GM21825 (cell line): ENCODE measurements at regions not wholly inside any gene's neighbourhood (a gene's known extent, or its start where the extent isn't known, plus 50 kb on each side); places are given as distances from the start of the nearest gene placed in this dataset.
"Not testable (repeated sequence)": the region's sequence is repeated elsewhere in the genome, so short reads cannot be mapped to it uniquely, and the experiment has no call there.

ENCODE experiments used
- ATAC-seq: cut with Tn5 transposase; IDR thresholded peaks from one replicate; pipeline ENCODE4 v1.9.1; 2021; ENCODE audit warnings: mild to moderate bottlenecking, moderate library complexity; ENCODE audit not compliant: unreplicated experiment

DNA sequence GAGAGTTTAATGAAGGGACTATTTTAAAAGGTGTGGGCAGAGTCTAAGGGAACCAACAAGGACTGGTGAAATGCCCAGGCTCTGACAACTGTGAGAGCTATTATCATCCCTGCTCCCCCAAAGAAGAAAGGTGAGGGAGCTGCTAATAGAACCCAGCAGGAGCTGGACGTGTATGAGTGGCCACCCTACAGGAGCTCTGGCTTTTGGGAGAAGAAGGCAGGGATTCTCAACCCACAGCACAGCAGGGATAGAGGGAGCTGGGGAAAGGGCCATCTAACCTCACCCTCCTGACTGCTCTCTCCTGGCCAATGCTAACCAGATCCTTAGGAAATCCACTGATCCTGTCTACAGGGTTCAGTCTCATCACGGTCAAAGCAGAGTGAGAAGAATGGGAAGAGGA lies 57.1 kb downstream of the GRIN2B start:
- ATAC-seq, result no peak

DNA sequence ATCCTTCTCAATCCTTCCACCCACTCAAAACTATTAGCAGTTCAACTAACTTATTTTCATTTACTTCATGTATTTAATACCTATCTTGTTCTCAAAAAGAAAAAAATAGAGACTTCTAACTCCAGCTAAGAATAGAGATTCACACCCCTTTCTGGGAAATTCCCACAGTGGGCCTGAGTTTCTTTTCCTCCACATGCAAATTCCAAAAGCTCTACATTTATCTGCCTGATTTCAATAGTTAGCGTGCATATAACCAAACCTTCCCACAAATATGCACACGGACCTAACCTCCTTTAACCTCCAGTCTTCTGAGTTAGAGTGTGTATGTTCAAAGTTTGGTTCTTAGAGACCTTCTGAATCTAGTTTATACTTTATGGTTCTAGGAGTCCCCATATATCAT lies 62.5 kb downstream of the GRIN2B start:
- no peak for ATAC-seq

DNA sequence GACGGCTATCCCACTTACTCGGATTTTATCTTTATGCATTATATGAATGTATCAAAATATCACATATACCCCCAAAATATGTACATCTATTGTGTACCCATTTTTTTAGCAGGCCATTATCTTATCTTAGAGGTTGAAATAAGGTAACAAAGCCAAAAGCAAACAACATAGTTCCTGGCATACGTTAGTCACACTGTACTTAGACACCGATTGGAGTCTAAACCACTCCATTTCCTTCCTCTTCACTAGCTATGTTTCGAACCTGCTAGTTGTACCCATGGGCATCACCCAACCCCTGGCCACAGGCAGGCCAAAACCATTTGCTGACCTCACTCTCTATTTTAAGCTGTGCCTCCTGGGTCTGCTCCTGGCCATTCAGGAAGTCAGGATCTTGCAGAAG lies 66.3 kb downstream of the GRIN2B start:
- ATAC-seq, result no peak

DNA sequence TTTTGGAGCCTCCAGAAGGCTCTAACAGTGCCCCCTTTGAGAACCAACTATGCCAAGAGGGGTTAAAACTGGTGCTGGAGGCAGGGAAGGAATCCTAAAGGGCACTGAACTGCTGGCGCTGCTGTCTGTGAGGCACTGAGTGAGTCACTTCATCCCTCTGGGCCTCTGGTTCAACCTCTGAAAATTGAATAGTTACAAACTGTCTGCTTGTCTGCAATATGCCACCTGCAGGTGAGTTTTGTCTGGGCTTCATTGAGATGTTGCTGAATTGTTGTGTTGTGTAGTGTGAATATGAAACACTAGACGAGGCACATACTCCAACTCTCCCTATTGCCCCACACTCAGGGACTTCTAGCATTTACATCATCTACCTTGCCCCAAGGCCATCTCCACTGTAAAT lies 68.0 kb downstream of the GRIN2B start:
- no peak for ATAC-seq

DNA sequence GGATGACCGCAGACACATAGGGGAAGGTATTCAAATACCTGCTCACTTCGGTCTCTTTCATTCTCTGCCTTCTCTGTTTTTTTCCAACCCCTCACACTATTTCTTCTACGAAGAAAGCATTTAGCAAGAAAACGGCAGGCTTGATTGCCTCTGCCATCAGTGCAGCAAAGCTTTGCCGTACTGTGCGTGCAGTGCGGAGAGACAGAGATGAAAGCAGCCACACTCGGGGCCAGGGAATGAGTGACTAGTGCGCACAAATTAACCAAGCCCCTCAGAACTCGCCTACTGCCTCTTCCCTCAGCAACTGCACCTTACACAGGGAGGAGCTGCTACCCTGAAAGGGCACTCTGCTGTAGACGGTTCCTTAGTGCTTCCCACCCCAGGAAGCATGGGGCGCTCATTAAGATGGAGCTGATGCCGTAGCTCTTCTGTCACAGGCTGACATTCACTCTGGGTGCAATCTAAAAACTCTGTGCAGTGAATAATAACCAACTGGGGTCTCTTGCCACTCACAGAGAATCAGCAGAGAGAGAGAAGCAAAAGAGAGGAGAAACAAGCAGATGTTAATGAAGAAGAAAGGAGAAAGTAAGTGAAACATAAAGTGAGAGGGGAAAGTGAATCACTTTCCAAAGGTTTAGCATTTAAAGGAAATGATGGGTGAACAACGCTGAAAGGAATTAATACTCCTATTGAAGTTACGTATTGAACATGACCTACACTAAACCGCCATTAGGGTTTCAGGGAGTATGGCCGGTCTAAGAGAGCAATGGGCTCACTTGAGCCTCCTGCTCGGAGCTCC lies 69.4 kb downstream of the GRIN2B start:
- no peak for ATAC-seq

DNA sequence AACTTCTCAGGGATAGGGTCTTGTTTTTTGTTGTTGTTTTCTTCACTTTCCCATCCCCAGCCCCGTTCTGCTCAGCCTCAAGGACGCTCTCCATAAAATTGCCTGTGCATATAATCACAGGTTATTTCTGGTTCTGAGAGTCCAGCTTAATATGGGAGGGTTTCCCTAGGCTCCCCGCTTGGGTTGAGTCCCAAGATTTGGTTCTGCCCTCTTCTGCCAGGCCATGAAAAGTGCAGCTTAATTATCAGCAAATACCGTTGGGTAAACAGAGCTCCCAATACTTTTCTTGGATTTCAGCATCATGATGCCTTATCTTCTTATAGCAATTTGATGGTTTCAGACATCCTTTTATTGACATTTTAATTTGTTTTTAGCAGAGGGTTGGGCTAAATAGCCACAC lies 75.6 kb downstream of the GRIN2B start:
- ATAC-seq, result no peak

DNA sequence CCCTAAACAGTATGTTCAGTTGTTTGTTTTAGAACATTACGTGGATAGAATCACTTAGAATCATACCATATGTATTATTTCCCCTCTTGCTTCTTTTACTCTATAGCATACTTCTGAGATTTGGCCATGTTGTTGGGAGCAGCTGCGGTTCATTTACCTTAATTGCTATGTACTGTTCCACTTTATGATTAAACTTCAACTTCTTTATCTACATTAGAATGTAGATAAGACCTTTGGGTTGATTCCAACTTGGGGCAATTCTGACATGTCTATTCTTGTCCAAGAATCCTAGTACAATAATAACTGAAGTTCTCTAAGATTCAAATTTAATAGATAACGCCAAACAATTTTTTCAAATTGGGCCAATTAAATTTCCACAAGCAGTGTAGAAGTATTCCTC lies 80.7 kb downstream of the GRIN2B start:
- ATAC-seq, result no peak

DNA sequence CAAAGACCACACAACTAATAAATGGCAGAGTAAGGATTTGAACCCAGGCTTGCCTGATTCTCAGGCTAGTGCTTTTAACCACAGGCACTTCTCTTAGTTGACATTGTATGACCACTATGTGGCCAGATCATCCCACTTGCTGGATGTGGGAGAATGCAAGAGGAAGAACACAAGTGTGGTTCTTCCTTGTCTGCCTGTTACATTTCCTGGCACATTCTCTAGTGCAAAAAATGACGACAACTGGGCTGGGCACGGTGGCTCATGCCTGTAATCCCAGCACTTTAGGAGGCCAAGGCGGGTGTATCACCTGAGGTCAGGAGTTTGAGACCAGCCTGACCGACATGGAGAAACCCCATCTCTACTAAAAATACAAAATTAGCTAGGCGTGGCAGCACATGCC lies 83.0 kb downstream of the GRIN2B start:
- ATAC-seq, result not testable (repeated sequence)

DNA sequence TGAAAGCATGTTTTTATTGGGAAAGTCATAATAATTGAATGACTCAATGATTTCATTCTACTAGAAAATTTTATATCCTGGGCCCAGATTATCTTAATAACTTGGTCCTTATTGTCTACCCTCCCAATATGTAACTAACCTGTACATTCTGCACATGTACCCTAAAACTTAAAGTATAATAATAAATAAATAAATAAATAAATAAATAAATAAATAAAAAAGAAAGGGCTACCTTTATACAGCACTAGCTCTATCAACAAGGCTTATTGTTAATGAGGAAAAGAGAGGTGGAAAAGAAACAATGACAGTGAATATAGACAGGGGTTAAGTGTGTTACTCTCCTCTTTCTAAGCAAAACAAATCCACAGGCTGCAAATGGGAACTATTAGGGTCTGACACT lies 83.6 kb downstream of the GRIN2B start:
- no peak for ATAC-seq

DNA sequence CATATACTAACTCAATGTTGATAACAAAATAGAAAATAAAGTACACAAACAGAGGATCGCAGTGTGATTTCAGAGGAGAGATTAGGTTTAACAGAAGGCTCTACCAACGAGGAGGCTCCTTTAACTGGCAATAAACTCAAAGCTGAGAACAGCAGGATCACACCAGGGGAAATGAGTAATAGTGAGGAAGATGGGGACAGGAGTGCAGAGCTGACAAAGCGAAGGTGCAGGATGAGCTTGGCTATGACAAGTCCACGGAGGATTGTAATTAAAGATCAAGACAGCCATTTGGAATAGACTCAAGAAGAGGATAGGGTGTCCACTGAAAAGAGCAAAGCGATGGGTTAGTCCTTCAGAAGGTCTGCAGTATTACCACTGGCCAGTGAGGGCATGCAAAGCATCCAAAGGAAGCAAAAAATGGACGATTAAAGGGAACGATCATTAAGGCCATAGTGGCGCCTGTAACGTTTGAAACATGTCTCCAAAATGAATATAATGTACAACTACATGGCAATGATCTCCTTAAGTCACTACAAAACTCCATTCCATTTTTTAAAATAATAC lies 85.3 kb downstream of the GRIN2B start:
- ATAC-seq, result no peak

DNA sequence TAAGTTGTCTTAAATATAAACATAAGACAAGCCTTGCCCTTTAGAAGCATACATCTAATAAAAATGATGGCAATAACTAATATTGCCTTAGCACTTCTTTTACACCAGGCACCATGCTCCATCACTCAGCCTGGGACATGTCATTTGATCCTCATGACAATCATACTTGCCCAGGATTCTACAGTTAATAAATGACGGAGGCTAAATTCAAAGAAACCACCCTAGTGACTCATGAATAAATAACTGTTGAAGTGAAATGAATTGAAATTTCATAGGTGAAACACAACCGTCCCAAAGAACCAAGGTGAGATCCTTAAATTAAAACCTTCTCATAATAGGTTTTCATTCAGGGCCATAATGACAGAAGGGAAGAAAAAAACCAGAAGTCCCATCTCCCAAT lies 89.5 kb downstream of the GRIN2B start:
- no peak for ATAC-seq

DNA sequence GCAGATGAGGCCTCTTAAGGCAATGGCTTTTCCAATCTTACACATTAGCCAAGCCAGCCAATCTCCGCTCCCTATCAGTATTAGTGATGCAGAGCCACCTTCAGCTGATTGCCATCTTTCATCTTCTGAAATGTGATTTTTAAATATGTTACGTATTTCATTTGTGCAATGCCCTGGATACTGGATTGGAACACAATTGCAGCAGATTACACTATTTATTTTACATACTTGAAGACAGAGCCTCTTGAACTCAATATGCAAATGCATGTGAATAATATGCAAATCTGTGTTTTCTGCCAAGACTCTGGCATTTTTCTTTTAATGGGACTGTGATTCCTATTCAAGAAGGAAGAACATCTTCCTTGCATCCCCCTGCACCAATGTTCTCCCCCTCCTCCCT lies 90.5 kb downstream of the GRIN2B start:
- no peak for ATAC-seq

DNA sequence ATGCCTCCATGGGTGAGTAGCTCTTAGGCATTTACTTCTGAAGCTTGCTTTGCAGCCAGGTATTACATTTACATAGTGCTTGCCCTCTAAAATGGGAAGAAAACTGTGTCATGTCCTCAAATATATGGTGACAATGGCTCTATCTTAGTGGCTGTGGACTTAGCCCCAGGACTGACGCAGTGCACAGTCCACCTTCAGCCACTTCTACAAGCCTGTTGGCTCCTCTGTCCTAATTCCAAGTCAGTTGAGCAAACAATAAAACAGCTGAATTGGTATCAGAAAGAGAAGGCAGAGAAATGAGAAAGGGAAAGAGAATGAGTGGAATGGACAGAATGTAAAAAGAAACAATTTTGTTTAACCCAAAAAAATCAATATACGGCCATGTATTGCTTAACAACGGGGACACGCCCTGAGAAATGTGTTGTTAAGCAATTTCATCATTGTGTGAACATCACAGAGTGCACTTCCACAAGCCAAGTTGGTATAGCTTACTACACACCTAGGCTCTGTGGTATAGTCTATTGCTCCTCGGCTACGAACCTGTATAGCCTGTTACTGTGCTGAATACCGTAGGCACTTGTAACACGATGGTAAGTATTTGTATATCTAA lies 93.5 kb downstream of the GRIN2B start:
- no peak for ATAC-seq

DNA sequence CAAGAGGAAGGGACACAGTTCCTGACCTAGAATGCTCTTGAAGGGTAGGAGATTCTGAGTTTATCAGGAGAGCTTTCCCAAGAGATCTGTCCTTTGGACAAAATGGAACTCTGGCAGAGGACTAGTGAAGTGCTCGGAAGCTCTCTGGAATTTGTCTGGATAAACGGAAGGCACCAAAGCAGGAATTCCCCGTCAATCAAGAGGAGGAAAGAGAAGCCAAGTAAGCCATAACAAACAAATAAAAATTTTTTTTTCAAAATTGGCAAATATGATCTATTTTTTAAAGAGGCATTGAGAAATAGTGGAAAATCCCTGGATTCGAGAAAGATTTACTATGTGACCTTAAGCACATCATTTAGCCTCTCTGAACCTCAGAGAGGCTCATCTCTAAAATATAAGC lies 99.2 kb downstream of the GRIN2B start:
- no peak for ATAC-seq

DNA sequence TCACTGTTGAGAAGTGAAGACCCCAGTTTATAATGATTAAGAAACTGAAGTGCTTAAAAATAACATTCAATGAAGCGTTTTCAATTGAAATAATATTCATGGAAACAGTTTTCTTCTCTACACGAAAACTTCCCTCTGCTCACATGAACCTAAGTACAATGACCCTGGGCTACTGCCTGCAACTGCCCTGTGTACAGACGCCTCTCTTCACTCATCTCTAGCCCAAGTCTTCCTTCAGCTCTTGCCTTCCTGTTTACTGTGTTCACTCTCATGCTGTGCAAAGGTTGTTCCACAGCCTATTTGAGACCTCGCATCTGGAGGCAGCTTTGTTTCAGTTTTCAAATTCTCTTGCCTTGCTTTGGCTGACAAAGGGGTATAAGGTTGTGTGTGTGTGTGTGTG lies 100.8 kb downstream of the GRIN2B start:
- no peak for ATAC-seq

DNA sequence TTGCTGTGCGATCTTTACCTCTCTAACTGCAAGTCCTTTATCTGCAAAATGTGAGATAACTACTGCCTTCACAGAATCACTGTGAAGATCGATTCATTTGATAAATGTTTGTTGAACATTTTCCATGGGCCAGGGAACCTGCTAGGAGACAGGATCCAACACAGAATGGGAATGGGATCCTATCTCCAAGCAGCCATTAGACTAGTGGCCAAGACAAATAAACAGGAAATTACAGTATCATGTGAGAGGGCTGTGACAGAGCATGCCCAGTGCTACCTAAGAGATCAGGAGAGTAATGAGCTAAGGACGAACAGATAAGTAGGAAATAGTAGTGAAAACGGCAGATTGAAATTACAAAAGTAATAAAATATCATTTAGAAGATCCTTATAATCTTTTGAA lies 105.7 kb downstream of the GRIN2B start:
- ATAC-seq, result no peak

DNA sequence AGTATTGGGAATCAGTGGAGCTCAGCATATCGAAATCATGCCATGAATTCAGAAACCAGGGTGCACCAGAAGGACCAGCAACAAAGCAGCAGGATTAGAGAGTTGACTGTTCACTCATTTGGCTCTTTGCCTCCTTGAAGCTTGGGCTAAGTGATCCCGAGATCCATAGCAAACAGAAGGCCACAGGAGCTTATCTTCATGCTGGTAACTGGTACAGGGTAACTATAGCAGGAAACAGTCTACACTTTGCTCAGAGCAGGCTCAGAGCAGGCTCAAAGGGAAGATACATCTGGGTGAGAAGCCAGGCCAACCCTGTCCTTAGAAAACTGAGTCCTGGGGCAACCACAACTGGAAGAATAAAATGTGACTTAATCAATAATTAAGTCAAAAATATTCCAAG lies 111.1 kb downstream of the GRIN2B start:
- no peak for ATAC-seq

DNA sequence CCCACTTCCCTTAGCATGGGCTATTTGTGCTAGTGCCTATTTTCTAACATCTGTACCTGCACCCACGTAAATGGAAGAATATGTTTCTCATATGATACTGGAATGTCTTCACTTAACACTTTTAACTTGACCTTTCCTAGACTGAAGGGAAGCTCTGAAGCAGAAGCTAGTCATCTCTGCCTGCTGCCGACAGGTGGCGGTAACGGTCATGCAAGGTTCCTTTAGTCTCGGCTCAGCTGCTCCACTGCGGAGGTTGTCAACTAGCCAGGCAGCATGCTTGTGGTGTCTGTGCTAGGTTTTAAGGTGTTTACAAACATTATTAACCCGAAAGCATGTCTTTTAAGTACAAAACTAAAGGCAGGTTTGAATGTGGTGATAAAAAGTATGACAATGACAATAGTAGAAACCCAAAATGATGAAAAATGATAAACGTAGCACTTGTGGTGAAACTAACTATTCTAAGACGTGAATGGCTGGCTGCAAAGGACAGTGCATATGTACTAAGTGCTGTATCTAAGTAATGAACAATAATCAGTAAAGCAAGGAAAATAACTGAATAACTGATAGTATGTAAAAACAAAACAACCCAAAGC lies 117.2 kb downstream of the GRIN2B start:
- ATAC-seq, result peak; percentile 88

DNA sequence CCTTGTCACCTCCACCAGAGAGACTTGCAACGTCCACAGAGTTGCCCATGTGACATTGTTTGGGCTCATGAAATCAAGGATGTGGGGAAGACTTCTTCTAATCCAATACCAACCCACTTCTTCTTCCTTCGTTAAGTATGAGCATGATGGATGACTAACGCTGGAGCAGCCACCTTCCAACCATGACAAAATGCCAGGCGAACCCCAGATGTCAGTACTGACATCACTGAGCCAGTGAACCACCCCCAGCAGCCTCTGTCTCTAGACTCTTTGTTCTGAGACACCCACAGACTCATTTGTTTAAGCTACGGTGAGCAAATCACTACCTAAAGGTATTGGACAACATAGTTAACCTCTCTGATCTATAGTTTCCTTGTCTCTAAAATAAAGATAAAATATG lies 123.7 kb downstream of the GRIN2B start:
- no peak for ATAC-seq

DNA sequence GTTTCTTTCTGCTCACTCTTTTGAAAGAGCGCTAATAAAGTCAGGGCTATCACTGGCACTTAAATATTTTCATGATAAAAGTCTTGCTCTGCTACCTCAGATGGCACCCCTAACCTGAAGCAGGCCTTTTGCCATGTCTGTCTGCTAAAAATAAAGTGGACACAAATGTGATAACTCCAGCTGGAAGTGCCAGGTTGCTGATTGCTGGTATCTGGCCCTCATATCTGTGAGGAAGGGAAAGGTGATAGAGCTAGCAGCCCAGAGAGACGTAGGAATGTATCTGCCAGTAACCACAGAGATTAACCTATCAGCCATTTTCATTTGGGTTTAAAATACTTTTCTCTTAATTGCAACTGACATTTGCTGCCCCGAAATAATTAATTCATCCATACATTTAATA lies 127.9 kb downstream of the GRIN2B start:
- ATAC-seq, result no peak

DNA sequence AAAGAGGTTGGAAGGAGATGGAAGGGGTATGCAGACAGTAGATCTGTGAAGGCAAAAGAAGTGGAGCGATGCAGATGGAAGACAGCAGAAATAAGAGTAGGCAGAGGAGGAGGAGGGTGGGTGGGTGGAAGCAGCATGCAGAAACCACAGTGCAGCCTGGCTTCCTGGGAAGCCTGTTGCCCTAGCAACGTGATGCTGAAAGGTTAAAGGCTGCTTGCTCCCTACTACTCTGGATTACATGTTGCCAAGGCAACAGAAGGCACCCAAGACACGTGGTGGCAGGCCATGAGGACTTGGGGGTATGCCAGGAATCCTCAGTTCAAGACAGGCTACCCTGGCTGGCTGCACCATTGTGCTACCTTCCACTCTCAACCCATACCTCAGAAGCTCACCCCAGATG lies 129.6 kb downstream of the GRIN2B start:
- ATAC-seq, result no peak

DNA sequence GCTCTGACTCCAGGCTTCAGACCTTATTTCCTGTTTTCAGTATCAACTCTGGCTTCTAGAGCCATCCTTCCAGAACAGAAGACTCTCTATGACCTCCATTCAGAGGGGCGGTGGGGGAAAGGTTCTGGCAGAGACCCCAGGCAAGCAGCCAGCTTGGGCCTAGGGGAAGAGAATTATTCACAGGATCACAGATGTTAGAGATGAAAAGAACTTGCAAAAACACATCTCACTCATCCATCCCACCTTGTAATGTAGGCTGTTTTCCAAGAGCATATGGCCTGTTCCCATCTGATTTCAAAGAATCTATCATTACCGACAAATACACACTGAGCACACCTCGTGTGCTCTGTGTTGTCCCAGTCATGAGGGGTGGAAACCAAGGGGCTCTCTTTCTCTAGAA lies 131.9 kb downstream of the GRIN2B start:
- ATAC-seq, result no peak
